ENCODE measurements at regions not wholly inside any gene's neighbourhood (a gene's known extent, or its start where the extent isn't known, plus 50 kb on each side); places are given as distances from the start of the nearest gene placed in this dataset.

DNA sequence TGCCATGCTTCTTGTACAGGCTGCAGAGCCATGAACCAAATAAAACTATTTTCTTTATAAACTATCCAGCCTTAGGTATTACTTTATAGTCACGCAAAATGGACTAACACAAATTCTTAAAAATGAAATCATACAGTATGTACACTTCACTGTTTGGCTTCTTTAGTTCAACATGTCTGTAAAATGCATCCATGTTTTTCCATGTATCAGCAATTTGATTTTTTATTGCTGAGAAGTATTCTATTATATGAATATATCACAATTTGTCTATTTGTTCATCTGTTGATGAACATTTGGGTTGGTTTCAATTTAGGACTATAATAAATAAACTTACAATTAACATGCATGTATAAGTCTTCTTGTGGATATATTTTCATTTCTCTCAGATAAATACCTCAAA is 182.1 kb downstream of the SCG2 start:
- H4K20me1 ChIP-seq (ENCODE audit: control insufficient read depth, insufficient read depth, insufficient read length): no peaks in the 10 kb centered on the region
- no peaks in the 10 kb centered on the region for H3K27me3 ChIP-seq (ENCODE audit: insufficient read depth, low read length)
- no peak overlapping the region for H2BK12ac ChIP-seq (ENCODE audit: insufficient read length, low read depth, low read length)
- no peak overlapping the region for H2BK120ac ChIP-seq (ENCODE audit: low read depth, low read length, poor library complexity, severe bottlenecking)
- no peak overlapping the region for H2AK5ac ChIP-seq (ENCODE audit: insufficient read length, low read length)
- Mint-ChIP-seq H3K27me3 (ENCODE audit: low read depth) (peaks cover 3% of the 10 kb centered on the region; the same call in 1 of the 2 replicates), H3K27ac (no peak overlapping the region), H3K4me3 (no peak overlapping the region), H3K4me1 (no peaks in the 10 kb centered on the region), H3K36me3 (ENCODE audit: insufficient read depth in 1 of 3, low read depth in 3 of 3) (no peaks in the 10 kb centered on the region), H3K9me3 (no peaks in the 10 kb centered on the region)
- H4K5ac ChIP-seq (ENCODE audit: insufficient read length, low read depth, low read length): no peak overlapping the region
- no peak overlapping the region for H4K8ac ChIP-seq (replicated peaks; ENCODE audit: insufficient read length, low read depth, low read length)
- H4K91ac ChIP-seq (ENCODE audit: insufficient read length, low read depth, low read length): no peak overlapping the region
- H3K4me2 ChIP-seq (ENCODE audit: insufficient read depth, insufficient read length, low read length): no peak overlapping the region
- H3K14ac ChIP-seq (ENCODE audit: insufficient read depth, low read length): no peak overlapping the region
- TF ChIP-seq CTCF (conservative IDR thresholded peaks at IDR 0.05): no peak
- no peak overlapping the region for H3T11ph ChIP-seq (ENCODE audit: low read length)
- no peak for DNase-seq
- H3K56ac ChIP-seq (ENCODE audit: insufficient read length, low read depth, low read length): no peak overlapping the region
- no peaks in the 10 kb centered on the region for H3K23me2 ChIP-seq (ENCODE audit: insufficient read length, low read depth, low read length, poor library complexity, severe bottlenecking)
- H3K9me3 ChIP-seq (ENCODE audit: control insufficient read depth, low read depth, low read length): no peaks in the 10 kb centered on the region
- no peaks in the 10 kb centered on the region for H3K4me1 ChIP-seq (ENCODE audit: insufficient read depth, low read length)
- no peak overlapping the region for H3K27ac ChIP-seq (ENCODE audit: insufficient read length, low read depth, low read length)
- no peaks in the 10 kb centered on the region for H3K79me1 ChIP-seq (ENCODE audit: insufficient read depth, low read depth, low read length, poor library complexity, severe bottlenecking)
- WGBS (ENCODE audit: extremely low coverage, insufficient read length, low lambda C conversion rate): no CpG with 5 or more reads among the region's 1 CpG
- no peak overlapping the region for H3K4ac ChIP-seq (ENCODE audit: low read depth, low read length)
- H3K18ac ChIP-seq (ENCODE audit: insufficient read length, low read depth, low read length): no peak overlapping the region
- H2BK5ac ChIP-seq (ENCODE audit: insufficient read length, low read length): no peak overlapping the region
- no peaks in the 10 kb centered on the region for H3K79me2 ChIP-seq (ENCODE audit: insufficient read depth, low read length)
- H2BK20ac ChIP-seq (ENCODE audit: low read depth, low read length, poor library complexity, severe bottlenecking): no peak overlapping the region
- no peak overlapping the region for H3K9ac ChIP-seq (ENCODE audit: extremely low read depth, insufficient read length, low read length)
- no peak overlapping the region for H2BK15ac ChIP-seq (ENCODE audit: low read depth, low read length)
- H3K23ac ChIP-seq (ENCODE audit: insufficient read length, low read depth, low read length): no peak overlapping the region
- peak overlapping the region; percentile 22 for H2AFZ ChIP-seq (ENCODE audit: low read length)

All from H9 (cell line).